ENCODE measurements at regions not wholly inside any gene's neighbourhood (a gene's known extent, or its start where the extent isn't known, plus 50 kb on each side); places are given as distances from the start of the nearest gene placed in this dataset.
"Not testable (repeated sequence)": the region's sequence is repeated elsewhere in the genome, so short reads cannot be mapped to it uniquely, and the experiment has no call there.

DNA sequence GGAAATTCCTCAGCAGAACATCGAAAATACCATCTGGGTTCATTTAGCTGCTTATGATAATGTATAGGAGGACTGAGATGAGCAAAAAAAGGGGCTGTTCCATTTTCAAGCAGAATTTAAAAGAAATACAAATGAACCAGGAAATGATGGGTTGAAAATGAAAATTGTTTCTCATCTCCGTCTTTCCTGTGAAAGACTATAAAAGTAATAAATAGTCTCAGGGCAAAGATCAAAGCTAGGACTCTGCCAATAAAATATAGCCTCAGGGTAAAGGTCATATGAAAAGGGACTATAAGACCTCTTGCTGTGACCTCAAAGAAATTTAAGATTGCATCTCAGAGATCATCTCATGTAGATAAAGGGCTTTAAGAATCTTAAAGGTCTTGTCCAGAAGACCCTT is 478.0 kb downstream of the BTG1 start:
- no peak for DNase-seq (ENCODE audit: low read depth)

DNA sequence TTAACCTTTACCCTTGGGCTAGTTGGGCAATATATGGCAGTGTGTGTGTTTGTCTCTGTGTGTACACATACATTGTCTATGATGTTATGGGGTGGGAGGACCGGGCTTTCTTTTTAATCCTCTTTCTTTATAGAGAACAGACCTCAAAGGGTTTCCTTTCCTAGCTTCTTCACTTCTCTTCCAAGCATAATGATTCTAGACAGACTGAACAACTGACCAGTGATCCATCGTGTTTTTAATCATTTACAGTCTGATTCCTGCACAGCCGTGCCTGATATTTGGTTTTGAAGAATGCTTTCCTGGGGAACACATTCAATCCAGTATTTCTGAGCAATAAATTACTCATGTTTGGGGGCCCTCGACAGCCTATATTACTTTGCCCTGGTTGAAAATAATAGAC is 481.1 kb upstream of the DCN start:
- no peak for DNase-seq (ENCODE audit: low read depth)

DNA sequence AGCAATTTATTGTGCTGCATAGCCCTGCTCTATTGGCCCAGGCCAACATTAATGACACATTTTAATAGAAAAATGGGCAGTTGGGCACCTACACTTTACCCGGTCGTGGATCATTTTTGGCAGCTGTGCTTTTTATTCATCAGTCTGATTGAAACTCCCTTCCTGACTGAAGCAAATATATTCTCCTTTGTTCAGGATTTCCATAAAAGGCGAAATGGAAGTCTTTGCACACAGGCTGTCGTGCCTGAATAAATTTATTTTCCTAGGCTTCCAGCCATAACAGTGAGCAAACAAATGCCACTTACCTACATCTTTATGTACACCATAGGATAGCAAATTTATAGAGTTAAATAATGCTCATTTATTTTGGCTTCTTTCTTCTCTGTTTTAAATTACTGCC is 480.7 kb upstream of the DCN start:
- DNase-seq (ENCODE audit: low read depth): no peak

DNA sequence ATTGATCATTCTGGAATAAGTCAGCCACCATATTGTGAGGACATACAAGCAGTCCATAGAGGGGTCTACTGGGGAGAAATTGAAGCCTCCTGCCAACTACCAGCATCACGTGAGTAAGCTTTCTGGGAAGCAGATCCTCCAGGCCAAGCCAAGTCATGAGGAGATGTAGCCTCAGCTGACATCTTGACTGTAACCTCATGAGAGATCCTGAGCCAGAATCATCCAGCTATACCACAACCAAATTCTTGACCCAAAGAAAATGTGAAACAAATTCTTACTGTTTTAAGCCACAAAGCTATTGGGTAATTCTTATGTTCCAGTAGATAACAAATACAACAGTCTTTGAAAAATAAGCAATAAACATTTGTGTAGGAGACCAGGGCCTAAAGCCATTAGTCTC is 479.4 kb upstream of the DCN start:
- no peak for DNase-seq (ENCODE audit: low read depth)

DNA sequence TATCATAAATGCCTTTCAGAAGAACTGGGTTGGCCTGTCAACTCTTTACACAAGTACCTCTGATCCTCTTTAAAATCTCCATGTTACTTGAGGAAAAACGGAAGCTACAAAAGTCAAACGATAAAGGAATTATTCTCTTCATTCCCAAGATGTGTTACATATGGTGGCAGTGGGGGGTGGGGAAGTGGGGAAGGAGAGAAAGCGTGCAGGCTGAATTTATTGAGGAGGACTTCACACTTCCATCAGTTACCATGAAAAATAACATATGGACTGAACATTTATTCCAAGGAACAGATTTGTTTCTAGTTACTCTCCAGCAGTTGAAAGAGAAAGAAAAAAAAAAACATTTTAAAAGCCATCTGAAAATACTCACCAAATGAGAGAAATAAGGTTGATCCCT is 474.4 kb upstream of the DCN start:
- DNase-seq (ENCODE audit: low read depth): no peak

DNA sequence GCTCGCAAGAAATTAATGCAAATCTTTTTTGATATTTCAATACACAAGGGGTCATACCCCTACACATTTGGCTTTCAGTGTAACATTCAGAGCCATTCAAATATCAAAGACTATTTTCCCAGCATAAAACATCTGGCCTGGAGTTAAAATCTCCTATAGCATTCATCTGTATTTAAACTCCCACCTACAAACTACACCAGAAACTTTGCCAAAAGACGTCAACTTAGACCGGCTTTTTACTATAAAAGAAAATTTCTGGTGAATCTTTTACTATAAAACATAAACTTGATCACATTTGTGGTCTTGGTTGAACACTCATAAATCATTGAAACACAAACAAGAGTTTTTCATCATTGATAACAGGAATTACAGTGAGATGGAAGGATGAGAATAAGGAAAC is 473.3 kb upstream of the DCN start:
- DNase-seq (ENCODE audit: low read depth): no peak

DNA sequence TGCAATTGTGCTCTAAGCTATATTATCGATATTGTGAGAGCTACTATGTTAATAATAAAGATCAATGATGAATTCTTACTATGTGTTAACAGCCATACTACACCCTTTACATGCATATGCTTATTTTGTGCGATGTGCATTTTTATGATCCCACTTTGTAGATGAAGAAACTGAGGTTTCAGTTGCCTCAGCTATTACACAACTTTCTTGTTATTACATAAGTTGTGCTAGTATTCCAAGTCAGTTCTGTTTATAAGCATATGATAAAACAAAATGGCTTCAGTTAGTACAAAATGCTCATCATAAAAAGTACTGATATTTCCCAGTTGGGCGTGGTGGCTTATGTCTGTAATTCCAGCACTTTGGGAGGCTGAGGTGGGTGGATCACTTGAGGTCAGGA is 471.5 kb upstream of the DCN start:
- no peak for DNase-seq (ENCODE audit: low read depth)

DNA sequence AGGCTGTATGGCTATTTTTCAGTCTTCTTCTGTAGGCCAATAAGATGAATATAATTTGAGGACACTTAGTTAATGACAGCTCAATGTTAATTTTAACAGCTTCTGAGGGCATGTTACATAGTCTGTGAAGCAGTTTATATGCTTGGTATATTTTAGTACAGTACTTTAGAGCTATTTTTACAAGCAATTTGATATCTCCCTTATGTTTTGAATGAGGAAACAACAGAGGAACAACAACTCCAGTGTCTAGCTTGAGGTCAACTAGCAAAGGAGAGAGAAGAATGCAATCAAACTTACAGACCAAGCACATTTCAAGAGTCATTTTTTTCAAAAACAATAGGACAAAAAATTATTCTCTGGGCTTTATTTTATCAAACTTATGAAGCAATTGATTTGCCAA is 469.1 kb upstream of the DCN start:
- no peak for DNase-seq (ENCODE audit: low read depth)

DNA sequence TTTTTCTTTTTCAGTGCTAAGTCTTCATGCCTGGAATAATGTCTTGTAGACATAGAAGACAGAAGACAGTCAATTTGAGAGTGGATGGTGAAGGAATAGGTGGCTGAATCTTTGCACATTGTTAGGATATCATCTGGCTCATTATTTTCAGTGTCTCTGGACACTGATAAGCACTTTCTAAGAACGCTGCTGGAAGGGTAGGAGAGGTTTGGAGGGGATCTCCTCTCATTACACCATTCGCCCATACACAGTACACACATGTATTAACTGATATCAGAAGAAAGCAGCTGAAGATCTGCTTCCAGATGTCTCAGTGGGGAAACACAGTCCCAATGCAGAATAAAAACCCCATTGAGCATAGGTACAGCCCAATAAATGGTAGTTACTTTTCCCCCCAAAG is 461.1 kb upstream of the DCN start:
- no peak for DNase-seq (ENCODE audit: low read depth)

DNA sequence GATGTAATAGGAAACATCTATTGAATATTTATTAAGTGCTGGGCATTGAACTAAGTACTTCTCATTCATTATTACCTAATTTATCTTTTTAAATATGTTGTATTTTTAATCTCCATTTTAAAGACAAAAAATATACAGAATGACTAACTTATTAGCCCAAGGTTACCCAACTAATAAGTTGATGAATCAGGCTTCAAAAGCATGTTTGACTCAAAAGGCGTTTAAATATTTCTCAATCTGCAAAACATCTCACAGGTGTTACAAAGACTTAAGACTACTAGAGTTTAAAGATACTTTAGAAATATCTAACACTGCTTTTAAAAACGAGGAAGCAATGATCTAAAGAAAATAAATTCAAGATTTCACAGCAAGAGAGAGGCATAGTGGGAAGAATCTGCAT is 457.4 kb upstream of the DCN start:
- no peak for DNase-seq (ENCODE audit: low read depth)

DNA sequence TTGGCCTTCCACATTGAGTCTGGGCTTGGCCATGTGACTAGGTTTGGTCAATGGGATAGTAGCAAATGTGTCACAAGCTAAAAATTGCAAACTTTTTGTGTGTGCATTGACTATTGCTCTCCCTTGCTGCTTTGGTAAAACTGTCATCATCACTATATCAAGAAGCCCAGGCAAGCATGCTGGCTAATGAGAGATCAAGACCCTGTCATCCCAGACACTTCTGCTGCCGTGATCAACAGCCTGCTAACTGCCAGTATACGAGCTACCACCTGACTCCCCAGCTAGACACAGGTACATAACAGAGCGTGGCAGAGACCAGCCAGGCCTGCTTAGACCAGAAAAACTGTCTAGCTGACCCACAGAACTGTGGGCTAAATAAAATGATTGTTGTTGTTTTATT is 456.7 kb upstream of the DCN start:
- DNase-seq (ENCODE audit: low read depth): no peak

DNA sequence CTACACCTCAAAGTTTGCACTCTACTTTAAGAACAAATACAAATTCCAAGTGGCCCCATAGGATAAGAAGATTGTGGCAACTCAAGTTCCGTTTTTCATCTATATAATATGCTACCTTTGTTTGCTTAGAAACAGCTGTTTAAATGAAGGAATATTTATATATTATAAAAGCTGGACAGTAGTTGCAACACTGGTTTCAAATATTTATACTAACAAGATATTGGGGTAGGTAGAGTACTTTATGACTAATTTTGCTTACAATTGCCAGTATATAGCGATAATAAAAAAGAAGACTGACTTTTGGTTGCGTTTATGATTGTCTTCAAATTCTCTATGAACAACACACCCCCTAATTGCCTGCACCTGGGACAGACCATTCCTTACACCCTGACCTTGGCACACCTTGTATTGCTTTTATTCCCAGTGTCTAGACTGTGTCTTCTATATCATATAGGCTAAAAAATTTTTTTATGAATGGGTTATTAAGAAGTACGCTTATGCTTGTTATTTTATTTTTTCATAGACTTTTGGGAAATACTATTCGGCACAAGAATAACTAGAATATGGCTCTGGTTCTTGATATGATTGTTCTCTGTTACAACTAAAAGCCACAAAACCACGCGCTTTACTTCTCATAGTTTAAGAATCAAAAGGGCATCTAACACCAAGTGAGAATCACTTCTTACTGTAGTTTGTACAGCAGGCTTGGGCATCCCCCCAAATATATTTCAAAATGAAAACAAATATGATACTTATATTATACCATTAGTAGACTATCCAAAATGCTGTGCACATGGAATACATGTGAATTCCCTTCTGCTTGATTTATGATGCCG is 455.4 kb upstream of the DCN start:
- DNase-seq (ENCODE audit: low read depth): no peak

DNA sequence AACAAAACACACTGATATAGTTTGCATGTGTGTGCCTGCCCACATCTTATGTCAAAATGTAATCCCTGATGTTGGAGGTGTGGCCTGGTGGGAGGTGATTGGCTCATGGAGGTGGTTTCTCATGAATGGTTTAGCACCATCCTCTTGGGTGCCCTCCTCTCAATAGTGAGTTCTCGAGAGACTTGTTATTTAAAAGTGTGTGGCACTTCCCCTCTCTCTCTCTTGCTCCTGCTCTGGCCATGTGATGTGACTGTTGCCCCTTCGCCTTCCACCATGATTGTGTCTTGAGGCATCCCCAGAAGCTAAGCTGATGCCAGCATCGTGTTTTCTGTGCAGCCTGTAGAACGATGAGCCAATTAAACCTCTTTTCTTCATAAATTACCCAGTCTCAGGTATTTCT is 454.1 kb upstream of the DCN start:
- DNase-seq (ENCODE audit: low read depth): no peak

DNA sequence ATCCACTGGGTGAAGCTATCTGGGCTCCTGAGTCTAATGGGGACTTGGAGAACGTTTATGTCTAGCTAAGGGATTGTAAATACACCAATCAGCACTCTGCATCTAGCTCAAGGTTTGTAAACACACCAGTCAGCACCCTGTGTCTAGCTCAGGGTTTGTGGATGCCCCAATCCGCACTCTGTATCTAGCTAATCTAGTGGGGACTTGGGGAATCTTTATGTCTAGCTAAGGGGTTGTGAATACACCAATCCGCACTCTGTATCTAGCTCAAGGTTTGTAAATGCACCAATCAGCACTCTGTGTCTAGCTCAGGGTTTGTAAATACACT is 451.7 kb upstream of the DCN start:
- DNase-seq (ENCODE audit: low read depth): not testable (repeated sequence)

DNA sequence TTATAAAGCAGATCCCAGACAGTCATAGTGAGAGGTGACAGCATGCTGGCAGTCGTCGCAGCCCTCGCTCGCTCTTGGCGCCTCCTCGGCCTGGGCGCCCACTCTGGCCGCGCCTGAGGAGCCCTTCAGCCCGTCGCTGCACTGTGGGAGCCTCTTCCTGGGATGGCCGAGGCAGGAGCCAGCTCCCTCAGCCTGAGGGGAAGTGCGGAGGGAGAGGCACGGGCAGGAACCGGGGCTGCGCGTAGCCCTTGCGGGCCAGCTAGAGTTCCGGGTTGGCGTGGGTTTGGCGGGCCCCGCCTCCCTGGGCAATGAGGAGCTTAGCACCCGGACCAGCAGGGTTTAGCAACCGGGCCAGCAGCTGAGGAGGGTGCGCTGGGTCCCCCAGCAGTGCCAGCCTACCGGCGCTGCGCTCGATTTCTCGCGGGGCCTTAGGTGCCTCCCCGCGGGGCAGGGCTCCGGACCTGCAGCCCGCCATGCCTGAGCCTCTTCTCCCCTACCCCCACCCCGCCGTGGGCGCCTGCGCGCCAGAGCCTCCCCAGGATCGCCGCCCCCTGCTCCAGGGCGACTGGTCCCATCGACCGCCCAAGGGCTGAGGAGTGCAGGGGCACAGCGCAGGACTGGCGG is 451.2 kb upstream of the DCN start:
- no peak for DNase-seq (ENCODE audit: low read depth)

DNA sequence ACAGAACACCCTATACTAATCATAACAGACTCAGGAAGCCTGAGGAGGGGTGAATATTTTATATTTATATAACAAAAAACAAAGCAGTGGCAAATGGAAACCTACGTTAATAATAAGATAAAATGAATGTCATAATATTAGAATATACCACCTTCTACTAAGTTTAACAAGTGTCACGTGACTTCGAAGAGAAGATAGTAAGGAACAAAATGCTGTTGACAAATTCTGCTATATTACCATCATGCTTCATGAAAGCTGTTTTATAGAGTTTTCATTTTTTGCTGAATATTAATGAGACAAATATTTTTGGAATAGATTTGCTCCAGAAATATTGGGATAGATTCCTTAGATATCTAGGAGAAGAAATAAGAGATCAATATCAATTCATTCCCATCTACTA is 450.6 kb upstream of the DCN start:
- DNase-seq (ENCODE audit: low read depth): no peak

DNA sequence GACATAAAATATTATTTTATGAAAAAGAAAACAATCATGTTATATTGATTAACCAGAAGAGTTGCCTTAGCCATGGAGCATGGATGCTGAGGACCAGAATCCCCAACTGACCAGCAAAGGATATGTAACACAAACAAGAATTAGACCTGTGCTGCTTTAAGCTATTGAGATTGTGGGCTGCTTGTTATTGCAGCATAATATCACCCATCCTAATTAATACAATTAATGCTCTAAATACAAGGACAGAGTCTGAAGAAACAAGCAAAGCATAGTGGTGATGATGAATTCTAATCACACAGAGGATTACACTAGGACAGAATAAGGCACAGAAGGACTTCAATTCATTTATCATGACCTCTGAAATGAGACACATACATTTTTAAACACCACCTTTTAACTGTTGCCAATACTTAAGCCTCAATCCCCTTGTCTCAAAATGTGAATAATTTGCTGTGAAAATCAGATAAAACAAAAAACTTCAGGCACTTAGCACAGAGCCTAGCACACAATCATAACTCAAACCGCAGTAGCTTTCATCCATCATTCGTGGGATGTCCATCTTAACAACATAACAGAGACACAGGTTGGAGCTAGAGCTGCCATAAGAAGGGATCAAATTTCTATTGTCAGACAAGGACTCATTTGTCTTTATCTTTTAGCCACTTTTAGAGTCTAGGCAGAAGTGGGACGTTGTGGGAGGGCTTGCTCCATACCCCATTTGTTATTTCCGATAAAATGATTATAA is 449.6 kb upstream of the DCN start:
- no peak for DNase-seq (ENCODE audit: low read depth)

DNA sequence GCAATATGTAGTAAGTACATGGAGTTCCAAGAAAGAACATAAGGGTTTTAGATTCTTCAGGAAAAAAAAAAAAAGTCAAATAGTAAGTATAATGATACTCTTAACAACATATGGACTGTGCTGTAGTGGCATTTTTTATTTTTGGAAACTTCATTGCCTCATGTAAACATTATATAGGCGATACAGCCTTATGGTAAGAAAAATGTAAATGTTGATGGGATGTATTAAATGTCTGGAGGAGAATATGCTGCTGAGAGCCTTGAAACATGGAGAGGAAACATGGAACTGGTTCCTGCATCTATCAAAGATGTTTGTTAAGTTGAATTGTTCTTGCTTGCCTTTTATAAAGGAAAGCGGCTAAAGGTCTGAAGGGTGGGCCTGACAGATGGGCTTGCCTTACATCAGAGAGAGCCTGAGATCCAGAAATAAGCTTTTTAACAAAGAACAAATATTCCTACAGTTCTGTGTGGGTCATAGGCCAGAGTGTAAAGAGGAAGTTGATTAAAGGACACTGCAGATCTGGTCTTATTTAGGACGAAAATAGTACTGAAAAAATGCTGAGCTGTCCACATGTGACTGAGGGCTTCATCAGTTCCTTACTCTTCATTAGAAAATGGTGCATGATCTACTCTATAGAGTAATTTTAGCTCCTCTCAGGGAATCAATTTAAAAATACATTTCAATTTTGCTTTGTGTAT is 448.1 kb upstream of the DCN start:
- DNase-seq (ENCODE audit: low read depth): no peak

DNA sequence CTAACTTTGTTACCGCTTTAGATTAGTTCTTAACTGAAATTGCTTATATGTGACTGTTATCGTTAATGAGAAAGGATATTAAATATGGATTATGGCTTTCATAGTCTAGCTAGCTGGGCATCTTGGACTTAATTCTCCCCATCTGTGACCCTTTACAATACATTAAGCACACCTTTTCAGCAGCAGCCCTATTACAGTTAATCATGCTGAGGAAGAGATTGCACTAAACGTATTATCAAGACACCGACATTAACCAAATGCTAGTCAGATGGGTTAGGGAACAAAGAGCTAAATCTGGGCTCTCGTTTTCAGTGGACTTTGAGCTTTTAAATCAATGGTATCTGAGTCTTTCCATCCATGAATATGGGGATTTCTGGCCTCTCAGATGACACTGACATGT is 447.5 kb upstream of the DCN start:
- no peak for DNase-seq (ENCODE audit: low read depth)

DNA sequence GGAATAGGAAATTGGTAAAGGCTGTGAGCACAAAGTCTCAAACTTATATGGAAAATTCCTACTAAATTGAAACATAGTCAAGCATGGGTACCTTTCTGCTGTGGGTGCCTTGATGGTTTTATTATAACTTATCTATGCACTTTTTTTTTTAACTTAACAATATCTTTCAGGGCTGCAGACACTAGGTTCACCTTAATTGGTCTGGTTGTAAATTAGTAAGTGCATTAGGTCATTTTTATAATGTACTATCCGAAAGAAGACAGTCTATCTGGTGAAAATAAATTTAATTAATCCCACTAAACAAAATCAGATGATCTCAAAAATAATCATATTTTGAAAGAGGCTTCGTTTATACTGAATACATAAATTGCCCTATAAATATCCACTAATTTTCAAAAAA is 446.8 kb upstream of the DCN start:
- DNase-seq (ENCODE audit: low read depth): no peak

DNA sequence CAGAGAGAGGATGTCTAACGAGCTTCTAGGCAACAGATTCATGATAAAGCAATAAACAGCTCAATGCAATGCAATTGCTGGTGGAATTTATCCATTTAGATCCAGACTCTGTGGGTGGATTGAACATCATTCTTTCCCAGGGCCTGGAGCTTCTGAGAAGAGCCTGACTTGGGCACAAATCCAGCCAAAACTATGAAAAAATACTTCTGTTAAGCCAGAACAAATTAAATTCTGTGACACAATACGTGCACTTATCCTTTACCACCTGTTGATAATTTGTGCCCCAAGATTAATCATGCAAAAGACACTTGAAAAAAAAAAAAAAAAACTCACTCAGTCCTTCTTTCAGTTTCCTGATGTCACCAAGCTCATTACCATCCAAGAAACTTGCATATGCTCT is 446.0 kb upstream of the DCN start:
- no peak for DNase-seq (ENCODE audit: low read depth)

DNA sequence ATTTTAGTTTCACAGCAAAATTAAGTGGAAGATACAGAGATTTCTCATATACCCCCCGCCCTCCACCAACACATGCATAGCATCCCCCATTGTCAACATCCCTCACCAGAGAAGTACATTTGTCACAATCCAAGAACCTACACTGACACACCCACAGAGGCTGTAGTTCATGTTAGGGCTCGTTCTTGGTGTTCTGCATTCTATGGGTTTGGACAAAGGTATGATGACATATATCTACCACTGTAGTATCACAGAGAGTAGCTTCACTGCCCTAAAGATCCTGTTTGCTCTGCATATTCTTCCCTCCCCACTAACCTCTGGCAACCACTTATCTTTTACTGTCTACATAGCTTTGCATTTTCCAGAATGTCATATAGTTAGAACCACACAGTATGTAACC is 444.6 kb upstream of the DCN start:
- DNase-seq (ENCODE audit: low read depth): no peak

DNA sequence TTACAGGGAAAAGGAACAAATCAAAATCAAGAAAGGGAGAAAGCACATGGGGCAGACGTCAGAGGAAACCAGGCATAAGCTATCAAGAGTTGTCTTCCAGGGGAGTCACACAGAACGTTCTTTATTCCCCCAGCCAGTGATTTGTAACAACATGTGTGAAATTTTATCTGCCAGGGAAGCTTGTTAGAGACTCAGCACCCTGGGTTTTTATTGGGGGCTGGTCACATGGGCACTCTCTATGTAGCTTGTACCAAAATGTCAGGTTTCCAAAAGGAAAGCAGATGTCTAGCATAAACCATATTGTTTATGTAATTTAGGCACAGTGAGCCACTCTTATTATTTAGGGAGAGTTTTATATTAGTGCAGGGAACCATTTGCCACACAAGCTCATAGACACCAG is 440.4 kb upstream of the DCN start:
- DNase-seq (ENCODE audit: low read depth): no peak
